ENCODE measurements at regions not wholly inside any gene's neighbourhood (a gene's known extent, or its start where the extent isn't known, plus 50 kb on each side); places are given as distances from the start of the nearest gene placed in this dataset.
"Not testable (repeated sequence)": the region's sequence is repeated elsewhere in the genome, so short reads cannot be mapped to it uniquely, and the experiment has no call there.

DNA sequence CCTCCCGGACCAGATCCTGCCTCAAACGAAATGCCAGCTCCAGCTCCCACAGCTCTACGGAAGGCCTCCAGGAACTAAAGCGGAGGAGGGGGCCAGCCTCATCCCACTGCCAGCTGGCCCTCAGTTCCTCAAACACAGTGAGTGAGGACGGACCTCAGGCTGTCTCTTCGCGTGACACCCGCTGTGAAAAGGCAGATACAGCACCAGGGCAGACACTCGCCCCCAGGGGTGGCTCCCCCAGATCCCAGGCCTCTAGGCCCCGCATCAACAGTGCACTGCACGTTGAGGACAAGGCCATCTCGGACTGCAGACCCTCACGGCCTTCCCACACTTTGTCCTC lies 149.9 kb upstream of the C1QTNF3 start:
- H3K4me1 ChIP-seq; H3K27ac ChIP-seq; intact Hi-C loops (cut with DNase I); H3K27me3 ChIP-seq; H3K9me3 ChIP-seq; H3K4me3 ChIP-seq: not testable (repeated sequence)
- DNase-seq (ENCODE audit: low spot score in 2 of 2), result peak in 1 of 2 donors; percentile 71
- H3K36me3 ChIP-seq, result peaks cover 0 to 24% of the 10 kb centered on the region in 2 donors

GRCh38 chr5:34193297-34193696 lies 150.3 kb upstream of the C1QTNF3 start:
- H3K4me3 ChIP-seq; H3K9me3 ChIP-seq; H3K27ac ChIP-seq; H3K4me1 ChIP-seq; intact Hi-C loops (cut with DNase I); H3K27me3 ChIP-seq: not testable (repeated sequence)
- peak in 1 of 2 donors; percentile 64 for DNase-seq (ENCODE audit: low spot score in 2 of 2)
- peaks cover 0 to 24% of the 10 kb centered on the region in 2 donors for H3K36me3 ChIP-seq

DNA sequence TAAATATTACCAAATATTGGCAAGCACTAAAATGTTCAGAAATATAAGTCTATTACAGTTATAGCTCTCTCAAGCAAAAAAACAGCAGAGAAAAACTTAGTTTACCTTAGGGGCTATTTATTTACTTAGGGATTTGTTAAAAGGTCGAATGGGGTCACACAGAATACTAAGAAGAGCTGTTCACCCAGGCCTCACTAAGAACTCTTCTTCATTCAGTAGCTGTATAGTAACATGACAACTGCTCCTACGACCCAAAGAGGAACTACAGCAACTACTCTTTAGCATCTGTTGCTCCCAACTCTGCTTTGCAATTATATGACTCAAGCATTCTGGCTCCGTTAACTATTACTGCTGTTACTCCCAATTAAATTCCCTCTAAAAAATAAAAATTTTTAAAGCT lies 150.8 kb upstream of the C1QTNF3 start:
- H3K27ac ChIP-seq; H3K27me3 ChIP-seq; H3K4me3 ChIP-seq; intact Hi-C loops (cut with DNase I); DNase-seq (ENCODE audit: low spot score in 2 of 2); H3K9me3 ChIP-seq; H3K4me1 ChIP-seq: not testable (repeated sequence)
- H3K36me3 ChIP-seq, result peaks cover 0 to 24% of the 10 kb centered on the region in 2 donors

DNA sequence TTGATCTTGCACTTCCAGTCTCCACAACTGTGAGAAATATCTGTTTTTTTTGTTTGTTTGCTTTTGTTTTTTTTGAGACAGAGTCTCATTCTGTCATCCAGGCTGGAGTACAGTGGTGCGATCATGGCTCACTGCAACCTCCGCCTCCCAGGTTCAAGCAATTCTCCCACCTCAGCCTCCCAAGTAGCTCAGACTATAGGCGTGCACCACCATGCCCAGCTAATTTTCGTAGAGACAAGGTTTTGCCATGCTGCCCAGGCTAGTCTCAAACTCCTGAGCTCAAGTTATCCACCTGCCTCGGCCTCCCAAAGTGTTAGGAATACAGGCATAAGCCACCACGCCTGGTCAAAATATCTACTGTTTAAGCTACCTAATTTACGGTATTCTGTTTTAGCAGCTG lies 153.1 kb upstream of the C1QTNF3 start:
- DNase-seq (ENCODE audit: low spot score in 2 of 2), result peak in 1 of 2 donors; percentile 62
- H3K27ac ChIP-seq; intact Hi-C loops (cut with DNase I); H3K9me3 ChIP-seq; H3K4me1 ChIP-seq; H3K36me3 ChIP-seq; H3K27me3 ChIP-seq; H3K4me3 ChIP-seq: not testable (repeated sequence)

- DNase-seq (ENCODE audit: low spot score in 2 of 2); H3K27ac ChIP-seq; H3K9me3 ChIP-seq; H3K4me1 ChIP-seq; intact Hi-C loops (cut with DNase I); H3K27me3 ChIP-seq; H3K36me3 ChIP-seq; H3K4me3 ChIP-seq: not testable (repeated sequence)
These were observed 162.3 kb upstream of the C1QTNF3 start for GRCh38 chr5:34205347-34205746.

DNA sequence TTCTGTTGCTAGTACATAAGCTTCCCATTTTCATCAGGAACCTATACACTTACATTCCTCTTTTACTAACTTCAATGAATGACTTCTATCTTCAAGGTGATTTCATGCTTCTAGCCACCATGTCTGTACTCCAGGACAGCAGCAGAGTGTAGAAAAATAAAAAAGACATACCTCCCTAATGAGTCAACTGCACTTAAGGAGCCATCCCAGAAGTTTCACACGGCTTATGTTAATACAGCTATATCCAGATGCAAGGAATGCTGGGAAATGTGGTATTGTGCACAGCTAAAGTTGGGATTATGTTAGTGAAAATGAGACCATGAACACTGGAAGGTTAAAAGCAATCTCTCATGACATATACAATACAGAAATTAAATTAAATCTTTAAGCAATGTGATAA lies 174.4 kb upstream of the C1QTNF3 start:
- H3K36me3 ChIP-seq; intact Hi-C loops (cut with DNase I); H3K4me1 ChIP-seq; DNase-seq (ENCODE audit: low spot score in 2 of 2); H3K4me3 ChIP-seq; H3K27ac ChIP-seq; H3K9me3 ChIP-seq; H3K27me3 ChIP-seq: not testable (repeated sequence)

GRCh38 chr5:34221329-34222073 lies 178.5 kb upstream of the C1QTNF3 start:
- H3K9me3 ChIP-seq; H3K4me3 ChIP-seq; DNase-seq (ENCODE audit: low spot score in 2 of 2); H3K27me3 ChIP-seq; H3K36me3 ChIP-seq; H3K27ac ChIP-seq; H3K4me1 ChIP-seq; intact Hi-C loops (cut with DNase I): not testable (repeated sequence)

DNA sequence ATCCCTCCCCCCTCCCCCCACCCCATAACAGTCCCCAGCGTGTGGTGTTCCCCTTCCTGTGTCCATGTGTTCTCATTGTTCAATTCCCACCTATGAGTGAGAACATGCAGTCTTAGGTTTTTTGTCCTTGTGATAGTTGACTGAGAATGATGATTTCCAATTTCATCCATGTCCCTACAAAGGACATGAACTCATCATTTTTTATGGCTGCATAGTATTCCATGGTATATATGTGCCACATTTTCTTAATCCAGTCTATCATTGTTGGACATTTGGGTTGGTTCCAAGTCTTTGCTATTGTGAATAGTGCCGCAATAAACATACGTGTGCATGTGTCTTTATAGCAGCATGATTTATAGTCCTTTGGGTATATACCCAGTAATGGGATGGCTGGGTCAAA lies 180.1 kb upstream of the C1QTNF3 start:
- H3K4me3 ChIP-seq; H3K27ac ChIP-seq; H3K9me3 ChIP-seq; H3K27me3 ChIP-seq; intact Hi-C loops (cut with DNase I); H3K4me1 ChIP-seq; H3K36me3 ChIP-seq; DNase-seq (ENCODE audit: low spot score in 2 of 2): not testable (repeated sequence)

DNA sequence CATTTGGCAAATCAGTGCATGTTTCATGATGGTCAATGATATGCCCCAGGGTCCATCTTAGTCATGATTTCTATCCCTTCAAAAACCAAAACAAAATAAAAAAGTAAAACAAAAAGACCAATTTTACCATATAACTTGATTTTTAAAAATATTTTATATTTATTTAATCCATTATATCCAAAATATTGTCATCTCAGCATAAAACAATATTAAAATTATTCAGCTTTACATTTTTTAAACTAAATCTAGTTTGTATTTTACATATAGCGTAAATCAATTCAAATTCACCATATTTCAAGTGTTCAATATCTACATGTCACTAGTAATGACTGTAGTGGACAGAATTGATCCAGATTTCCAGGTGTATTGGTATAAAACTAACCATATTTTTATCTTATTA lies 187.4 kb upstream of the C1QTNF3 start:
- H3K27me3 ChIP-seq; H3K36me3 ChIP-seq; H3K4me1 ChIP-seq; H3K4me3 ChIP-seq; intact Hi-C loops (cut with DNase I); H3K9me3 ChIP-seq; H3K27ac ChIP-seq; DNase-seq (ENCODE audit: low spot score in 2 of 2): not testable (repeated sequence)

- intact Hi-C loops (cut with DNase I); H3K4me1 ChIP-seq; H3K27me3 ChIP-seq; DNase-seq (ENCODE audit: low spot score in 2 of 2); H3K9me3 ChIP-seq; H3K36me3 ChIP-seq: not testable (repeated sequence)
- Histone ChIP-seq H3K4me3 (peak overlapping the region; percentile 47 to 74), H3K27ac (peak overlapping the region; percentile 67 to 88)
These were observed 200.8 kb upstream of the C1QTNF3 start for GRCh38 chr5:34243802-34244201.

DNA sequence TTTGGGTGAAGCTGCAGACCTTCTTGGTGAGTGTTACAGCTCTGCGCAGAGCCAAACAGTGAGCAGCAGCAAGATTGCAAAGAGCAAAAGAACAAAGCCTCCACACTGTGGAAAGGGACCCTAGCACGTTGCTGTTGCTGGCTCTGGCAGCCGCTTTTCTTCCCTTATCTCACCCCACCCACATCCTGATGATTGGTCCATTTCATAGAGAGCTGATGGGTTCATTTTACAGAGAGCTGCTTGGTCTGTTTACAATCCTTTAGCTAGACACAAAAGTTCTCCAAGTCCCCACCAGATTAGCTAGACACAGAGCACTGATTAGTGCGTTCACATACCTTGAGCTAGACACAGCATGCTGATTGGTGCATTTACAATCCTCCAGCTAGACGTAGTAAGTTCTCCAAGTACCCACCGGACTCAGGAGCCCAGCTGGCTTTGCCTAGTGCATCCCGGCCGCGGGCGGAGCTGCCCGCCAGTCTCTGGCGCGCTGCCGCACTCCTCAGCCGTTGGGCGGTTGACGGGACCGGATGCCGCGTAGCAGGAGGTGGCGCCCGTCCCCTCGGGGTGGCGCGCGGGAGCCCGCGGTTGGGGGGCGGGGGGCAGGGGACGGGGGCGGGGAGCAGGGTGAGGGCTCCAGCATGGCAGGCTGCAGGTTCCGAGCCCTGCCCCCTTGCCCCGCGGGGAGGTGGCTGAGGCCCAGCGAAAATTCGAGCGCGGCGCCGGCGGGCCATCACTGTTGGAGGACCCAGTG lies 201.4 kb upstream of the C1QTNF3 start:
- intact Hi-C loops (cut with DNase I); H3K4me1 ChIP-seq; H3K27me3 ChIP-seq; H3K36me3 ChIP-seq; H3K9me3 ChIP-seq: not testable (repeated sequence)
- H3K4me3 ChIP-seq, result peak overlapping the region; percentile 51 to 74
- H3K27ac ChIP-seq, result peak overlapping the region; percentile 83 to 88
- TF ChIP-seq CTCF (IDR thresholded peaks at IDR 0.05), result peak in 1 of 3 experiments; percentile 24
- DNase-seq (ENCODE audit: low spot score in 2 of 2), result peak; percentile 22 to 86

DNA sequence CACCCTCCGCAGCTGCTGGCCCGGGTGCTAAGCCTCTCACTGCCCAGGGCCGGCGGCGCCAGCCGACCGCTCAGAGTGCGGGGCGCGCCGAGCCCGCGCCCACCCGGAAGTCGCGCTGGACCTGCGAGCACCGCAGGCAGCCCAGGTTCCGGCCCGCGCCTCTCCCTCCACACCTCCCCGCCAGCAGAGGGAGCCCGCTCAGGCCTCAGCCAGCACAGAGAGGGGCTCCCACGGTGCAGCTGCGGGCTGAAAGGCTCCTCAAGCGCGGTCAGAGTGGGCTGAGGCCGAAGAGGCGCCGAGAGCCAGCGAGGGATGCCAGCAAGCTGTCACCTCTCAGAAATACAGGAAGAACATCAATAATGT lies 202.0 kb upstream of the C1QTNF3 start:
- H3K4me1 ChIP-seq; H3K27me3 ChIP-seq; H3K36me3 ChIP-seq; H3K9me3 ChIP-seq; DNase-seq (ENCODE audit: low spot score in 2 of 2); intact Hi-C loops (cut with DNase I): not testable (repeated sequence)
- Histone ChIP-seq H3K27ac (peak overlapping the region; percentile 83 to 88), H3K4me3 (peak overlapping the region; percentile 51 to 74)

DNA sequence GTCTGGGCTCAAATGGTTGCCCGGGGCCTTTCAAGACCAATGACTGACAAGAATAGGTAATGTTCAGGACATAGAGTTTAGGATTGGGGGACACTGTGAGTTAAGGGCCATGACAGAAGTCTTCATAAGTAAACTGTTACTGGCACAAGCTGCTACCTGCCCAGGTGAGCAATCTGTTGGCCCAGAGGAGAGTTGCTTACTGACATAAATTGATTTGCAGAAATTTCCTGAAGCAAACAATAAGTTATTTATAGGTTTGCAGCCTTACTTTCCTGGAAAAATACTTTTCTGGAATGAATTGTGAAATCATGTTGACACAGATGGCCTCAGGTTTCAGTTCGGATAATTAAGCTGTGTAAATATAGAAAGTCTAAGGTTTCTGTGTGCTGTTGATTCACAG lies 202.8 kb upstream of the C1QTNF3 start:
- intact Hi-C loops (cut with DNase I); H3K27me3 ChIP-seq; DNase-seq (ENCODE audit: low spot score in 2 of 2); H3K36me3 ChIP-seq; H3K4me1 ChIP-seq; H3K9me3 ChIP-seq: not testable (repeated sequence)
- Histone ChIP-seq H3K4me3 (peak overlapping the region; percentile 12 to 43), H3K27ac (peak overlapping the region; percentile 45)

All from ascending aorta (tissue), 2 donors.